ENCODE measurements at regions not wholly inside any gene's neighbourhood (a gene's known extent, or its start where the extent isn't known, plus 50 kb on each side); places are given as distances from the start of the nearest gene placed in this dataset.
"Not testable (repeated sequence)": the region's sequence is repeated elsewhere in the genome, so short reads cannot be mapped to it uniquely, and the experiment has no call there.

DNA sequence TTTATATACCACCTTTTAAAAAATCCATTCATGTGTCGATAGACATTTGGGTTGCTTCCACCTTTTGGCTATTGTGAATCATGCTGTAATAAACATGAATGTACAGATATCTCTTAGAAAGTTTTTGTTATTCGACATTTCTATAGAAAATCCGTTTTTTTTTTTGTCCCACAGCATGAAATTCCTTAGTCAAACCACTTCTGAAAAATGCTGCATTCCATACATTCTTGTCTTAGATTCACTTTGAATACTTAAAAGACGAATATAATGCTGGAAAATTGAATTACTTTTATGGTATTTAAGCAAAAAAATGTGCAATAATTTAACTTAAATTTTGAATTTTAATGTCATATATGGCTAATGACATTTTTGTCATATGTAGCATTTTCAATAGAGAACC, 1345.5 kb downstream of the TECRL start:
- WGBS, 3 donors, result 33 to 50% (median 34%) methylated on average over 4 of the region's 4 CpGs
- intact Hi-C loops (cut with DNase I), result no loop called here
- Histone ChIP-seq H3K36me3 (no peaks in the 10 kb centered on the region), H3K4me1 (ENCODE audit: insufficient read depth) (no peaks in the 10 kb centered on the region), H3K27ac (no peak overlapping the region), H3K9me3 (no peaks in the 10 kb centered on the region), H3K27me3 (no peaks in the 10 kb centered on the region), H3K4me3 (no peak overlapping the region)
- DNase-seq, result no peak
- no peak for TF ChIP-seq POLR2A (IDR thresholded peaks at IDR 0.05)
- no peak for TF ChIP-seq EP300 (IDR thresholded peaks at IDR 0.05)
- TF ChIP-seq, protein P1, sequence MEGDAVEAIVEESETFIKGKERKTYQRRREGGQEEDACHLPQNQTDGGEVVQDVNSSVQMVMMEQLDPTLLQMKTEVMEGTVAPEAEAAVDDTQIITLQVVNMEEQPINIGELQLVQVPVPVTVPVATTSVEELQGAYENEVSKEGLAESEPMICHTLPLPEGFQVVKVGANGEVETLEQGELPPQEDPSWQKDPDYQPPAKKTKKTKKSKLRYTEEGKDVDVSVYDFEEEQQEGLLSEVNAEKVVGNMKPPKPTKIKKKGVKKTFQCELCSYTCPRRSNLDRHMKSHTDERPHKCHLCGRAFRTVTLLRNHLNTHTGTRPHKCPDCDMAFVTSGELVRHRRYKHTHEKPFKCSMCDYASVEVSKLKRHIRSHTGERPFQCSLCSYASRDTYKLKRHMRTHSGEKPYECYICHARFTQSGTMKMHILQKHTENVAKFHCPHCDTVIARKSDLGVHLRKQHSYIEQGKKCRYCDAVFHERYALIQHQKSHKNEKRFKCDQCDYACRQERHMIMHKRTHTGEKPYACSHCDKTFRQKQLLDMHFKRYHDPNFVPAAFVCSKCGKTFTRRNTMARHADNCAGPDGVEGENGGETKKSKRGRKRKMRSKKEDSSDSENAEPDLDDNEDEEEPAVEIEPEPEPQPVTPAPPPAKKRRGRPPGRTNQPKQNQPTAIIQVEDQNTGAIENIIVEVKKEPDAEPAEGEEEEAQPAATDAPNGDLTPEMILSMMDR (IDR thresholded peaks at IDR 0.05), result no peak

DNA sequence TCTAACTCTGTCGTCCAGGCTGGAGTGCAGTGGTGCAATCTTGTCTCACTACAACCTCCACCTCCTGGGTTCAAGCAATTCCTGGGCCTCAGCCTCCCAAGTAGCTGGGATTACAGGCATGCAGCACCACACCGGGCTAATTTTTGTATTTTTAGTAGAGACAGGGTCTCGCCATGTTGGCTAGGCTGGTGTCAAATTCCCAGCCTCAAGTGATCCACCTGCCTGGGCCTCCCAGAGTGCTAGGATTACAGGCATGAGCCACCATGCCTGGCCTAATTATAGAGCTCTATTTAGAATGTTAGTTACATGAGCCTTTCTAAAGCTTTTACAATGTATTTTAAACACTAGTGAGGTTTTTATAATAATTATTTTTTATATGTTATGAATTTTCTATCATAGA, 1346.4 kb downstream of the TECRL start:
- H3K27ac ChIP-seq; intact Hi-C loops (cut with DNase I); H3K36me3 ChIP-seq; H3K9me3 ChIP-seq; H3K27me3 ChIP-seq; DNase-seq; H3K4me3 ChIP-seq; H3K4me1 ChIP-seq (ENCODE audit: insufficient read depth): not testable (repeated sequence)
- WGBS, 3 donors, result 88 to 94% (median 93%) methylated on average over 3 of the region's 3 CpGs

DNA sequence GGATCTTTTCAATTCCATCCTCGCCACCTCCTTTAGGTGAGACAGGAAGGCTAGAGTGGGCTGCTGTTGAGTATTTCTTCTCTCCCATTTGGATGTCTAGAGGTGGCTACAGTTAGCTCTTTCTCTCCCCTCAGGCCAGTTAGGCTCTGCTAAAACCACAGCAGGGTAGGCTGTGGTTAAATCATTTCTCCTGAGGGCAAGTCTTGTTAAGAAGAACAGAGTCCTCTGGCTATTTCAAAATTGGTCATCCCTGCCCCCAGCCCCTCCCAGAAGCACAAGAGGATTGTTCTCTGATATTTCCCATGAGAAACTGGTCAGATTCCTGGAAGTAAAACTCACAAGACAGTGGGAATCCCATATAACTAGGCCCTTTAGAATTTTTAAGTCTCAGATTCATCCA, 1359.5 kb downstream of the TECRL start:
- intact Hi-C loops (cut with DNase I), result no loop called here
- TF ChIP-seq, protein P1 (IDR thresholded peaks at IDR 0.05), result no peak
- TF ChIP-seq EP300 (IDR thresholded peaks at IDR 0.05) (no peak), POLR2A (IDR thresholded peaks at IDR 0.05) (no peak)
- Histone ChIP-seq H3K27me3 (no peaks in the 10 kb centered on the region), H3K4me3 (no peak overlapping the region), H3K4me1 (ENCODE audit: insufficient read depth) (no peaks in the 10 kb centered on the region), H3K36me3 (no peaks in the 10 kb centered on the region), H3K27ac (no peak overlapping the region), H3K9me3 (no peaks in the 10 kb centered on the region)
- WGBS, 3 donors, result 41 to 94% (median 89%) methylated on average over 1 of the region's 1 CpG
- no peak for DNase-seq

DNA sequence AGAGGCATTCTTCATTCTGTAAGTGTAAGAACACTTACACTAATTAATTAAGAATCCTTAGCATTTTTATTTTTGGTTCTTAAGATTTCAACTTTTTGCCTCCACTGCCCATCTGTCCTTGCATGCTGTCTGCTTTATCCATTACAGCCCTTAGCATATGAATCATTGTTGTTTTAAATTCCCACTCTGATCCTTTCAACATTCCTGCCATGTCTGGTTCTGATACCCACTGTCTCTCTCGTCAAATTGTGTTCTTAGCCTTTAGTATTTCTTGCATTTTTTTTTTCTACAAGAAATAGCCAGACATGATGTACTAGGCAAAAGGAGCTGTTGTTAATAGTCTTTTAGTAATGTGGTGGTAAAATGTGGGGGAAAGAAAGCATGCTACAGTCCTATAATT, 1360.0 kb downstream of the TECRL start:
- H3K4me3 ChIP-seq, result no peak overlapping the region
- intact Hi-C loops (cut with DNase I), result no loop called here

DNA sequence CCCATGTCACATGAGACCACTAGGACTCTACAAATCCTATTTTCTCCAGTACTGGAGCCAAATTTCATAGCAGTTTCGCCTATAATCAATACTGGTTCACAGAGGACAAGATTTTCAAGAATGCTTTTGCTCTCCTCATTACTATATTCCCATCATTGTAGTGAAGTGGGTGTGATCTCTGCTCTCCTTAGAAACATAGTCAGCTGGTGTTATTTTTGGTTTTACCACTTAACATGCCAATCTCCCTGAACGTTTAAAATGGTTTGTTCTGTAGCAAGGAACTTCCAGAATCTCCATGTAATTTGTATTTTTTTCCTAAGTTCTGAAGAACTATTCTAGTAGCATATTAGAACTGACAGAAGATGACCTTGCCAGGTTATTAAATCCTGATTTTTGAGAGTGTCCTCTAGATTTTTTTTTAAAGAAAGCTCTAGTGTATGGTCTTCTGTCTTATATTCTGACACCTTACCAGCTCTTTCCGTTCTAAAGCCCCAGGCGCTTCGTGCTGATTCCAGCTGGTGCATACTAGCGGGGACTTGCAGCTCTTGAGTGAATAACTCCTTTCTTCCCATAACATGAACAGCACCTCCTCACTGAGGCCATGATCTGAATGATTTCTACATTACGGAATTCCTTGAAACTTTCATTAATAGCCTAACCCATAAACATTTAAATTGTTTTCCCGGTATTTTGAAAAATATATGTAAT, 1372.9 kb downstream of the TECRL start:
- H3K9me3 ChIP-seq, result no peaks in the 10 kb centered on the region
- WGBS, 3 donors, result 81 to 84% (median 84%) methylated on average over 8 of the region's 8 CpGs
- H3K27me3 ChIP-seq, result no peaks in the 10 kb centered on the region
- no peak for DNase-seq
- H3K36me3 ChIP-seq, result no peaks in the 10 kb centered on the region
- H3K4me3 ChIP-seq, result no peak overlapping the region
- intact Hi-C loops (cut with DNase I), result no loop called here
- no peak overlapping the region for H3K27ac ChIP-seq
- H3K4me1 ChIP-seq (ENCODE audit: insufficient read depth), result no peaks in the 10 kb centered on the region
- TF ChIP-seq, protein P1 (IDR thresholded peaks at IDR 0.05), result no peak
- TF ChIP-seq POLR2A (IDR thresholded peaks at IDR 0.05), result no peak
- TF ChIP-seq EP300 (IDR thresholded peaks at IDR 0.05), result no peak

More for the DNA sequence above, 1360.0 kb downstream of the TECRL start:
- Histone ChIP-seq H3K27me3 (no peaks in the 10 kb centered on the region), H3K36me3 (no peaks in the 10 kb centered on the region), H3K27ac (no peak overlapping the region), H3K9me3 (no peaks in the 10 kb centered on the region), H3K4me1 (ENCODE audit: insufficient read depth) (no peaks in the 10 kb centered on the region)
- WGBS, 3 donors, result 32 to 59% (median 38%) methylated on average over 1 of the region's 1 CpG
- TF ChIP-seq EP300 (IDR thresholded peaks at IDR 0.05) (no peak), POLR2A (IDR thresholded peaks at IDR 0.05) (no peak)
- TF ChIP-seq, protein P1 (IDR thresholded peaks at IDR 0.05), result no peak
- no peak for DNase-seq

Data from ovary (tissue), 7 donors.